Parathyroid adenoma (tissue), 2 donors: ENCODE measurements at regions not wholly inside any gene's neighbourhood (a gene's known extent, or its start where the extent isn't known, plus 50 kb on each side); places are given as distances from the start of the nearest gene placed in this dataset.

Experiments used
- H2AFZ ChIP-seq: fragments of 300-600 bp; sonication (generic); one replicate; pipeline ENCODE4 v1.7.0; 2017; ENCODE audit warnings: antibody characterized with exemption, mild to moderate bottlenecking
- H3K27ac ChIP-seq: fragments of 300-600 bp; sonication (generic); one replicate; pipeline ENCODE4 v1.7.0; 2017
- H3K27me3 ChIP-seq: fragments of 300-600 bp; sonication (generic); one replicate; pipeline ENCODE4 v1.7.0; 2017; ENCODE audit warnings: low read length; ENCODE audit not compliant: control insufficient read depth, insufficient read depth
- H3K36me3 ChIP-seq: fragments of 300-600 bp; sonication (generic); one replicate; pipeline ENCODE4 v1.7.0; 2017; ENCODE audit warnings: low read length; ENCODE audit not compliant: control insufficient read depth, insufficient read depth
- H3K4me1 ChIP-seq: fragments of 300-600 bp; sonication (generic); one replicate; pipeline ENCODE4 v1.7.0; 2017; ENCODE audit warnings: control low read depth
- H3K4me2 ChIP-seq: fragments of 300-600 bp; sonication (generic); one replicate; pipeline ENCODE4 v1.7.0; 2017; ENCODE audit warnings: low read length
- H3K4me3 ChIP-seq: fragments of 300-600 bp; sonication (generic); one replicate; pipeline ENCODE4 v1.7.0; 2017; ENCODE audit warnings: low read depth, low read length
- H3K79me2 ChIP-seq: fragments of 300-600 bp; sonication (generic); one replicate; pipeline ENCODE4 v1.7.0; 2017; ENCODE audit warnings: control low read depth
- H3K9ac ChIP-seq: fragments of 300-600 bp; sonication (generic); one replicate; pipeline ENCODE4 v1.7.0; 2017; ENCODE audit warnings: mild to moderate bottlenecking
- H3K9me3 ChIP-seq: fragments of 300-600 bp; sonication (generic); one replicate; pipeline ENCODE4 v1.7.0; 2017; ENCODE audit warnings: low read length; ENCODE audit not compliant: control insufficient read depth
- TF ChIP-seq, protein P1 (sequence below): fragments of 300-600 bp; sonication (generic); IDR thresholded peaks from one replicate; pipeline ENCODE4 v1.7.0; 2017; ENCODE audit warnings: antibody characterized with exemption, mild to moderate bottlenecking
- donor health status: primary hyperparathyroidism.

- H3K4me3 ChIP-seq, result no peak overlapping the region
- no peaks in the 10 kb centered on the region for H3K36me3 ChIP-seq
Observed at GRCh38 chr10:131662851-131663250, 238.0 kb upstream of the PPP2R2D start.

GRCh38 chr10:131663351-131663750, 237.5 kb upstream of the PPP2R2D start:
- H2AFZ ChIP-seq, result no peak overlapping the region
- no peaks in the 10 kb centered on the region for H3K4me1 ChIP-seq
- H3K79me2 ChIP-seq, result no peaks in the 10 kb centered on the region
- no peaks in the 10 kb centered on the region for H3K27me3 ChIP-seq
- no peak overlapping the region for H3K27ac ChIP-seq
- H3K9me3 ChIP-seq, result no peaks in the 10 kb centered on the region
- H3K9ac ChIP-seq, result no peak overlapping the region
- no peak overlapping the region for H3K4me2 ChIP-seq
- TF ChIP-seq, protein P1, sequence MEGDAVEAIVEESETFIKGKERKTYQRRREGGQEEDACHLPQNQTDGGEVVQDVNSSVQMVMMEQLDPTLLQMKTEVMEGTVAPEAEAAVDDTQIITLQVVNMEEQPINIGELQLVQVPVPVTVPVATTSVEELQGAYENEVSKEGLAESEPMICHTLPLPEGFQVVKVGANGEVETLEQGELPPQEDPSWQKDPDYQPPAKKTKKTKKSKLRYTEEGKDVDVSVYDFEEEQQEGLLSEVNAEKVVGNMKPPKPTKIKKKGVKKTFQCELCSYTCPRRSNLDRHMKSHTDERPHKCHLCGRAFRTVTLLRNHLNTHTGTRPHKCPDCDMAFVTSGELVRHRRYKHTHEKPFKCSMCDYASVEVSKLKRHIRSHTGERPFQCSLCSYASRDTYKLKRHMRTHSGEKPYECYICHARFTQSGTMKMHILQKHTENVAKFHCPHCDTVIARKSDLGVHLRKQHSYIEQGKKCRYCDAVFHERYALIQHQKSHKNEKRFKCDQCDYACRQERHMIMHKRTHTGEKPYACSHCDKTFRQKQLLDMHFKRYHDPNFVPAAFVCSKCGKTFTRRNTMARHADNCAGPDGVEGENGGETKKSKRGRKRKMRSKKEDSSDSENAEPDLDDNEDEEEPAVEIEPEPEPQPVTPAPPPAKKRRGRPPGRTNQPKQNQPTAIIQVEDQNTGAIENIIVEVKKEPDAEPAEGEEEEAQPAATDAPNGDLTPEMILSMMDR, result no peak
- no peak overlapping the region for H3K4me3 ChIP-seq
- H3K36me3 ChIP-seq, result no peaks in the 10 kb centered on the region

More at GRCh38 chr10:131662851-131663250, 238.0 kb upstream of the PPP2R2D start:
- Histone ChIP-seq H2AFZ (no peak overlapping the region), H3K27ac (no peak overlapping the region), H3K9ac (no peak overlapping the region), H3K4me1 (no peaks in the 10 kb centered on the region), H3K79me2 (no peaks in the 10 kb centered on the region), H3K4me2 (no peak overlapping the region), H3K27me3 (no peaks in the 10 kb centered on the region), H3K9me3 (no peaks in the 10 kb centered on the region)
- TF ChIP-seq, protein P1, result no peak

DNA sequence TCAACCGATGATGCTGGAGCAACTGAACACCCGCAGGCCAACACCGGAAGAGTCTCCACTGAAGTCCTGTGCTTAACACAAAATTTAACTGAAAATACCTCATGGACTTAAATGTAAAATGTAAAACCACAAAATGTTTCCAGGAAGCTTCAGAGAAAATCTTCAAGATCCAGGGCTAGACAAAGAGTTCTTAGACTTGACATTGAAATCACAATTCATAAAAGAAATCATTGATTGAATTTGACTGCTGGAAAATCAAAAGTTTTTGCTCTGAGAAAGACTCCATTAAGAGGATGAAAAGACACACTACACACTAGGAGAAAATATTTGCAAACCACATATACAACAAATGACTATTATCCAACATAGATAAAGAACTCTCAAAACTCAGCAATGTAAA, 234.7 kb upstream of the PPP2R2D start:
- no peak overlapping the region for H3K4me2 ChIP-seq
- H3K9me3 ChIP-seq, result no peaks in the 10 kb centered on the region
- no peak overlapping the region for H2AFZ ChIP-seq
- H3K36me3 ChIP-seq, result no peaks in the 10 kb centered on the region
- no peaks in the 10 kb centered on the region for H3K27me3 ChIP-seq
- TF ChIP-seq, protein P1, result no peak
- H3K4me3 ChIP-seq, result no peak overlapping the region
- H3K4me1 ChIP-seq, result no peaks in the 10 kb centered on the region
- no peak overlapping the region for H3K9ac ChIP-seq
- no peaks in the 10 kb centered on the region for H3K79me2 ChIP-seq
- no peak overlapping the region for H3K27ac ChIP-seq

- Histone ChIP-seq H3K4me1 (no peaks in the 10 kb centered on the region), H3K4me3 (no peak overlapping the region), H2AFZ (no peak overlapping the region), H3K4me2 (no peak overlapping the region), H3K27ac (no peak overlapping the region), H3K9me3 (no peaks in the 10 kb centered on the region), H3K36me3 (no peaks in the 10 kb centered on the region), H3K27me3 (no peaks in the 10 kb centered on the region), H3K79me2 (no peaks in the 10 kb centered on the region), H3K9ac (no peak overlapping the region)
- TF ChIP-seq, protein P1, result no peak
Observed at GRCh38 chr10:131667047-131667446, 233.8 kb upstream of the PPP2R2D start.

- H3K9ac ChIP-seq, result no peak overlapping the region
- no peak overlapping the region for H3K4me2 ChIP-seq
- TF ChIP-seq, protein P1, result no peak
- no peak overlapping the region for H3K27ac ChIP-seq
- no peaks in the 10 kb centered on the region for H3K36me3 ChIP-seq
- no peaks in the 10 kb centered on the region for H3K79me2 ChIP-seq
- H3K27me3 ChIP-seq, result no peaks in the 10 kb centered on the region
- no peak overlapping the region for H3K4me3 ChIP-seq
- no peaks in the 10 kb centered on the region for H3K9me3 ChIP-seq
- H2AFZ ChIP-seq, result no peak overlapping the region
- no peaks in the 10 kb centered on the region for H3K4me1 ChIP-seq
Observed at GRCh38 chr10:131667561-131667960, 233.2 kb upstream of the PPP2R2D start.
